ENCODE measurements at regions not wholly inside any gene's neighbourhood (a gene's known extent, or its start where the extent isn't known, plus 50 kb on each side); places are given as distances from the start of the nearest gene placed in this dataset.

- H3K27ac ChIP-seq (ENCODE audit: low read depth, low read length) = no peak overlapping the region
- ChIA-PET POLR2A (no interaction called here), RAD21 (ENCODE audit: low non-redundant PET in 1 of 2, low total read pairs in 2 of 2, uncharacterized antibody in 2 of 2, unreplicated experiment in 2 of 2) (no interaction called here), CTCF (no interaction called here)
- no peaks in the 10 kb centered on the region for H3K9me3 ChIP-seq (ENCODE audit: control insufficient read depth in 1 of 2, insufficient read depth in 1 of 2, low read depth in 1 of 2, low read length in 2 of 2)
- H3K79me2 ChIP-seq (ENCODE audit: insufficient read depth, low read length) = no peaks in the 10 kb centered on the region
- ATAC-seq (no peak), DNase-seq (ENCODE audit: low read depth, low spot score) (no peak)
- H3K4me2 ChIP-seq (ENCODE audit: low read length) = no peak overlapping the region
- H2AFZ ChIP-seq (ENCODE audit: low read depth, low read length, poor library complexity, severe bottlenecking) = no peak overlapping the region
- TF ChIP-seq ELF1 (IDR thresholded peaks at IDR 0.05; ENCODE audit: borderline replicate concordance, low read depth) (no peak), POLR2AphosphoS5 (IDR thresholded peaks at IDR 0.05; ENCODE audit: low read depth, low read length) (no peak), EGR1 (IDR thresholded peaks at IDR 0.05; ENCODE audit: low read depth) (no peak), SRF (IDR thresholded peaks at IDR 0.05; ENCODE audit: low read depth) (no peak), ZBTB33 (IDR thresholded peaks at IDR 0.05; ENCODE audit: extremely low read depth, insufficient replicate concordance, low read length) (no peak), FOSL1 (IDR thresholded peaks at IDR 0.05; ENCODE audit: low read depth) (no peak), SP1 (IDR thresholded peaks at IDR 0.05; ENCODE audit: low read depth) (no peak), CBX3 (IDR thresholded peaks at IDR 0.05; ENCODE audit: low read depth) (no peak), POLR2A (IDR thresholded peaks at IDR 0.05; ENCODE audit: borderline replicate concordance, extremely low read depth, insufficient read depth, insufficient read length) (no peak), EZH2phosphoT487 (IDR thresholded peaks at IDR 0.05; ENCODE audit: borderline replicate concordance) (no peak)
- BruUV-seq (replicated peaks) = no TSS peak
- no peaks in the 10 kb centered on the region for H4K20me1 ChIP-seq (ENCODE audit: insufficient read depth)
- no peak overlapping the region for H3K9ac ChIP-seq (ENCODE audit: low read length)
- peaks cover 6% of the 10 kb centered on the region for H3K27me3 ChIP-seq (ENCODE audit: insufficient read depth, low read length)
- H3K4me1 ChIP-seq (ENCODE audit: control insufficient read depth in 1 of 2, insufficient read depth in 2 of 2, low read length in 2 of 2) = no peaks in the 10 kb centered on the region
- no peaks in the 10 kb centered on the region for H3K36me3 ChIP-seq (ENCODE audit: control insufficient read depth in 1 of 2, insufficient read depth in 2 of 2, low read length in 2 of 2)
- H3K4me3 ChIP-seq (replicated peaks in 1 of 2; ENCODE audit: low read depth in 1 of 2, low read length in 2 of 2) = no peak overlapping the region
- intact Hi-C loops (cut with micrococcal nuclease) = no loop called here
- no peaks in the 10 kb centered on the region for H3K9me2 ChIP-seq (ENCODE audit: insufficient read depth)
These were observed 452.9 kb downstream of the TMEM135 start for GRCh38 chr11:87490671-87491070.

- Histone ChIP-seq H3K9ac (ENCODE audit: low read length) (no peak overlapping the region), H2AFZ (ENCODE audit: low read depth, low read length, poor library complexity, severe bottlenecking) (no peak overlapping the region), H3K27me3 (ENCODE audit: insufficient read depth, low read length) (no peaks in the 10 kb centered on the region), H3K4me2 (ENCODE audit: low read length) (no peak overlapping the region), H4K20me1 (ENCODE audit: insufficient read depth) (no peaks in the 10 kb centered on the region), H3K9me2 (ENCODE audit: insufficient read depth) (no peaks in the 10 kb centered on the region), H3K9me3 (ENCODE audit: control insufficient read depth in 1 of 2, insufficient read depth in 1 of 2, low read depth in 1 of 2, low read length in 2 of 2) (no peaks in the 10 kb centered on the region), H3K27ac (ENCODE audit: low read depth, low read length) (no peak overlapping the region), H3K36me3 (ENCODE audit: control insufficient read depth in 1 of 2, insufficient read depth in 2 of 2, low read length in 2 of 2) (no peaks in the 10 kb centered on the region), H3K79me2 (ENCODE audit: insufficient read depth, low read length) (no peaks in the 10 kb centered on the region), H3K4me3 (replicated peaks in 1 of 2; ENCODE audit: low read depth in 1 of 2, low read length in 2 of 2) (no peak overlapping the region), H3K4me1 (ENCODE audit: control insufficient read depth in 1 of 2, insufficient read depth in 2 of 2, low read length in 2 of 2) (no peaks in the 10 kb centered on the region)
- intact Hi-C loops (cut with micrococcal nuclease) = no loop called here
- ChIA-PET POLR2A (no interaction called here), CTCF (no interaction called here), RAD21 (ENCODE audit: low non-redundant PET in 1 of 2, low total read pairs in 2 of 2, uncharacterized antibody in 2 of 2, unreplicated experiment in 2 of 2) (no interaction called here)
- TF ChIP-seq EZH2 (IDR thresholded peaks at IDR 0.05) (no peak), SRF (IDR thresholded peaks at IDR 0.05; ENCODE audit: low read depth) (no peak), JUND (IDR thresholded peaks at IDR 0.05) (no peak), POLR2AphosphoS5 (IDR thresholded peaks at IDR 0.05; ENCODE audit: low read depth, low read length) (no peak), FOSL1 (IDR thresholded peaks at IDR 0.05; ENCODE audit: low read depth) (no peak), ATF3 (IDR thresholded peaks at IDR 0.05) (no peak), ELF1 (IDR thresholded peaks at IDR 0.05; ENCODE audit: borderline replicate concordance, low read depth) (no peak), RAD21 (IDR thresholded peaks at IDR 0.05; ENCODE audit: low read depth) (no peak), CEBPB (IDR thresholded peaks at IDR 0.05; ENCODE audit: low read depth) (no peak)
- ATAC-seq (no peak), DNase-seq (ENCODE audit: low read depth, low spot score) (no peak)
- BruUV-seq (replicated peaks) = no TSS peak
These were observed 446.8 kb downstream of the TMEM135 start for GRCh38 chr11:87484566-87484965.

All from HCT116 (cell line).